Kidney tubule cell (primary cell): ENCODE measurements at regions not wholly inside any gene's neighbourhood (a gene's known extent, or its start where the extent isn't known, plus 50 kb on each side); places are given as distances from the start of the nearest gene placed in this dataset.
A peak's percentile ranks its signal among the peaks of the same experiment; 100 is the strongest.
"Not testable (repeated sequence)": the region's sequence is repeated elsewhere in the genome, so short reads cannot be mapped to it uniquely, and the experiment has no call there.

Experiments
- DNase-seq: peaks from one replicate; pipeline ENCODE4 v3.0.0-alpha.2; 2018; ENCODE audit warnings: low spot score

GRCh38 chr1:104163912-104164476 lies 414.3 kb downstream of the AMY1C start:
- no peak for DNase-seq

GRCh38 chr1:104172243-104172681 lies 422.6 kb downstream of the AMY1C start:
- no peak for DNase-seq

- no peak for DNase-seq
These were observed 432.6 kb downstream of the AMY1C start for GRCh38 chr1:104182251-104182650.

- no peak for DNase-seq
These were observed 439.5 kb downstream of the AMY1C start for GRCh38 chr1:104189207-104189606.

GRCh38 chr1:104190821-104191220 lies 441.1 kb downstream of the AMY1C start:
- DNase-seq = no peak

GRCh38 chr1:104195395-104195794 lies 445.7 kb downstream of the AMY1C start:
- DNase-seq = peak; percentile 55

- no peak for DNase-seq
These were observed 446.4 kb downstream of the AMY1C start for GRCh38 chr1:104196136-104196535.

GRCh38 chr1:104197516-104197915 lies 447.8 kb downstream of the AMY1C start:
- no peak for DNase-seq

- DNase-seq = no peak
These were observed 462.5 kb downstream of the AMY1C start for GRCh38 chr1:104212239-104212638.

- not testable (repeated sequence) for DNase-seq
These were observed 467.8 kb downstream of the AMY1C start for GRCh38 chr1:104217395-104217986.

GRCh38 chr1:104229860-104230259 lies 480.2 kb downstream of the AMY1C start:
- no peak for DNase-seq

- DNase-seq = no peak
These were observed 482.0 kb downstream of the AMY1C start for GRCh38 chr1:104231676-104232075.

- no peak for DNase-seq
These were observed 485.4 kb downstream of the AMY1C start for GRCh38 chr1:104235141-104235540.

- DNase-seq = no peak
These were observed 489.3 kb downstream of the AMY1C start for GRCh38 chr1:104238991-104239390.

- DNase-seq = no peak
These were observed 498.7 kb downstream of the AMY1C start for GRCh38 chr1:104248385-104248784.

- no peak for DNase-seq
These were observed 509.8 kb downstream of the AMY1C start for GRCh38 chr1:104259481-104259880.

GRCh38 chr1:104263110-104263509 lies 513.4 kb downstream of the AMY1C start:
- DNase-seq = not testable (repeated sequence)

- no peak for DNase-seq
These were observed 514.8 kb downstream of the AMY1C start for GRCh38 chr1:104264521-104264920.

- no peak for DNase-seq
These were observed 515.5 kb downstream of the AMY1C start for GRCh38 chr1:104265163-104265562.

- no peak for DNase-seq
These were observed 516.9 kb downstream of the AMY1C start for GRCh38 chr1:104266612-104267011.

- DNase-seq = not testable (repeated sequence)
These were observed 538.6 kb downstream of the AMY1C start for GRCh38 chr1:104288322-104288721.

GRCh38 chr1:104291156-104291555 lies 541.5 kb downstream of the AMY1C start:
- DNase-seq = no peak

- DNase-seq = no peak
These were observed 544.6 kb downstream of the AMY1C start for GRCh38 chr1:104294259-104294658.

GRCh38 chr1:104295511-104295910 lies 545.8 kb downstream of the AMY1C start:
- no peak for DNase-seq
